A549 (cell line): ENCODE measurements at regions not wholly inside any gene's neighbourhood (a gene's known extent, or its start where the extent isn't known, plus 50 kb on each side); places are given as distances from the start of the nearest gene placed in this dataset.

Experiments used
- ATAC-seq, 2 experiments: fragments of 200-7000 bp in 1 of 2; fragments of >200 bp in 1 of 2; cut with Nextera tagmentation in 1 of 2; cut with Tn5 transposase in 1 of 2; 3 replicates each; pipeline versions ENCODE4 v1.8.0 to v1.9.1; 2018 to 2020; ENCODE audit warnings: mild to moderate bottlenecking in 1 of 2, moderate library complexity in 1 of 2
- CTCF ChIA-PET: fragments of 300-600 bp; sonication (Branson Sonifier 250); formaldehyde crosslinking; extraction: SDS; loops from one replicate; lab custom pipeline; 2021; ENCODE audit warnings: antibody characterized with exemption, inconsistent platforms; lab: Yijun Ruan, JAX
- POLR2A ChIA-PET: fragments of 350-600 bp; formaldehyde crosslinking; extraction: SDS; loops from one replicate; lab custom pipeline; 2021; ENCODE audit warnings: antibody characterized with exemption, inconsistent platforms; lab: Yijun Ruan, JAX
- DNase-seq, 2 experiments: peaks; one replicate each; pipeline versions ENCODE4 v3.0.0 to v3.0.0-alpha.2; 2011 to 2016; ENCODE audit warnings: low read depth in 1 of 2, low spot score in 1 of 2
- FAIRE-seq: peaks from 2 replicates; lab custom pipeline; 2011; peaks lifted over from hg19 to GRCh38; lab: Jason Lieb, UNC
- H3K27ac ChIP-seq, 2 experiments: fragments of >200 bp; sonication (Bioruptor Twin); formaldehyde crosslinking; 3 replicates each; pipeline ENCODE4 v1.5.1; 2016 to 2017
- H3K4me1 ChIP-seq: fragments of >200 bp; sonication (Bioruptor Twin); formaldehyde crosslinking; 3 replicates; pipeline ENCODE4 v1.6.1; 2016
- H3K4me2 ChIP-seq: fragments of >200 bp; sonication (Bioruptor Twin); formaldehyde crosslinking; 3 replicates; pipeline ENCODE4 v1.6.1; 2016
- H3K4me3 ChIP-seq: fragments of >200 bp; sonication (Bioruptor Twin); formaldehyde crosslinking; 3 replicates; pipeline ENCODE4 v1.5.1; 2016
- H3K9me3 ChIP-seq: fragments of >200 bp; sonication (Bioruptor Twin); formaldehyde crosslinking; 3 replicates; pipeline ENCODE4 v1.6.1; 2016
- BHLHE40 ChIP-seq: IDR thresholded peaks from 2 replicates; pipeline ENCODE4 v1.6.1; 2012; ENCODE audit warnings: low read depth, low read length, inconsistent platforms
- CEBPB ChIP-seq, 2 experiments: fragments of >200 bp in 1 of 2; sonication (Bioruptor Twin) in 1 of 2; formaldehyde crosslinking in 1 of 2; IDR thresholded peaks; 2 replicates each; pipeline ENCODE4 v1.6.1; 2012 to 2016
- CHD2 ChIP-seq: fragments of 150-350 bp; IDR thresholded peaks from 2 replicates; pipeline ENCODE4 v1.6.1; 2014; ENCODE audit warnings: low read length; ENCODE audit not compliant: partially characterized antibody
- EHF ChIP-seq: fragments of 250-450 bp; sonication (Bioruptor Pico); IDR thresholded peaks from 2 replicates; pipeline ENCODE4 v1.5.0; 2020; ENCODE audit warnings: mild to moderate bottlenecking
- ELK1 ChIP-seq: fragments of 150-350 bp; IDR thresholded peaks from 2 replicates; pipeline ENCODE4 v1.6.1; 2014; ENCODE audit warnings: low read depth, mild to moderate bottlenecking, low read length
- ESRRA ChIP-seq: fragments of 150-350 bp; IDR thresholded peaks from 2 replicates; pipeline ENCODE4 v1.6.1; 2014; ENCODE audit warnings: mild to moderate bottlenecking, low read length, borderline replicate concordance
- FOSL2 ChIP-seq, 2 experiments: fragments of 450-650 bp in 1 of 2; fragments of >200 bp in 1 of 2; sonication (Bioruptor Twin) in 1 of 2; formaldehyde crosslinking; IDR thresholded peaks; 2 replicates each; pipeline versions ENCODE4 v1.5.0 to v1.6.1; 2016 to 2020; ENCODE audit warnings: mild to moderate bottlenecking in 1 of 2, moderate library complexity in 1 of 2
- FOXS1 ChIP-seq: fragments of 250-450 bp; sonication (Bioruptor Pico); IDR thresholded peaks from 2 replicates; pipeline ENCODE4 v1.5.0; 2020; ENCODE audit warnings: mild to moderate bottlenecking, moderate library complexity
- HES2 ChIP-seq: fragments of >200 bp; sonication (Bioruptor Twin); formaldehyde crosslinking; IDR thresholded peaks from 2 replicates; pipeline ENCODE4 v1.6.1; 2016
- HMGXB4 ChIP-seq: fragments of 250-450 bp; sonication (Bioruptor Pico); IDR thresholded peaks from 2 replicates; pipeline ENCODE4 v1.5.0; 2021; ENCODE audit warnings: mild to moderate bottlenecking, moderate library complexity, borderline replicate concordance
- HOXA7 ChIP-seq: fragments of 250-450 bp; sonication (Bioruptor Pico); IDR thresholded peaks from 2 replicates; pipeline ENCODE4 v1.5.0; 2020; ENCODE audit warnings: mild to moderate bottlenecking, moderate library complexity
- MAX ChIP-seq: IDR thresholded peaks from 2 replicates; pipeline ENCODE4 v1.6.1; 2012
- MAZ ChIP-seq: fragments of 150-350 bp; IDR thresholded peaks from 2 replicates; pipeline ENCODE4 v1.6.1; 2014; ENCODE audit warnings: antibody characterized with exemption, low read depth, low read length, borderline replicate concordance
- POLR2A ChIP-seq: IDR thresholded peaks from 2 replicates; pipeline ENCODE4 v1.6.1; 2012; ENCODE audit warnings: mild to moderate bottlenecking, low read length
- POLR2AphosphoS2 ChIP-seq: conservative IDR thresholded peaks from 2 replicates; pipeline ENCODE4 v1.6.1; 2012; ENCODE audit warnings: low read length, improper control_type of control experiment, inconsistent platforms
- SMC3 ChIP-seq: fragments of >200 bp; sonication (Bioruptor Twin); formaldehyde crosslinking; IDR thresholded peaks from 3 replicates; pipeline ENCODE4 v1.6.1; 2018; ENCODE audit warnings: inconsistent platforms
- SREBF2 ChIP-seq: fragments of 450-650 bp; IDR thresholded peaks from 2 replicates; pipeline ENCODE4 v1.6.1; 2014; ENCODE audit warnings: mild to moderate bottlenecking, moderate library complexity
- USF2 ChIP-seq: fragments of 450-650 bp; IDR thresholded peaks from 2 replicates; pipeline ENCODE4 v1.6.1; 2014; ENCODE audit warnings: antibody characterized with exemption
- ZC3H11A ChIP-seq: fragments of 450-650 bp; IDR thresholded peaks from 2 replicates; pipeline ENCODE4 v1.6.1; 2014; ENCODE audit warnings: antibody characterized with exemption, mild to moderate bottlenecking
- ZSCAN20 ChIP-seq: fragments of 250-450 bp; sonication (Bioruptor Pico); IDR thresholded peaks from 2 replicates; pipeline ENCODE4 v1.8.0; 2022; ENCODE audit warnings: mild to moderate bottlenecking, moderate library complexity
- WGBS: methylation state at CpG from one replicate; pipeline ENCODE4 v1.1.6; 2017; ENCODE audit errors: missing lambda C conversion rate; 5-methylcytosine and 5-hydroxymethylcytosine counted together

GRCh38 chr12:58387199-58387598 lies 445.8 kb downstream of the ATP23 start (continued):
- TF ChIP-seq HES2 = no peak
- no peak for TF ChIP-seq FOXS1
- no peak for TF ChIP-seq MAX
- TF ChIP-seq HOXA7 (CRISPR knock-in tag) = no peak
- no peak for TF ChIP-seq CHD2

- no peak overlapping the region for H3K27ac ChIP-seq
- POLR2A ChIA-PET = no interaction called here
- no peak for TF ChIP-seq ESRRA
- TF ChIP-seq HMGXB4 (CRISPR knock-in tag) = no peak
- no peak for TF ChIP-seq FOSL2 (IDR thresholded peaks at IDR 0.05)
- TF ChIP-seq FOSL2 (CRISPR knock-in tag; IDR thresholded peaks at IDR 0.05) = no peak
- TF ChIP-seq POLR2A = no peak
- TF ChIP-seq SREBF2 = no peak
- no peaks in the 10 kb centered on the region for H3K9me3 ChIP-seq
- CTCF ChIA-PET = no interaction called here
- no peaks in the 10 kb centered on the region for H3K4me1 ChIP-seq
- FAIRE-seq (no peak), ATAC-seq (no peak), DNase-seq (no peak)
- WGBS = 55% methylated on average over 2 of the region's 2 CpGs
- no peak overlapping the region for H3K4me3 ChIP-seq
- H3K4me2 ChIP-seq = no peak overlapping the region
Observed at GRCh38 chr12:58388261-58388660, 446.9 kb downstream of the ATP23 start.

- Histone ChIP-seq H3K27ac (no peak overlapping the region), H3K9me3 (no peaks in the 10 kb centered on the region), H3K4me3 (no peak overlapping the region), H3K4me1 (no peaks in the 10 kb centered on the region), H3K4me2 (no peak overlapping the region)
- WGBS = 44% methylated on average over 3 of the region's 3 CpGs
- no peak for TF ChIP-seq EHF (CRISPR knock-in tag)
- TF ChIP-seq FOSL2 (IDR thresholded peaks at IDR 0.05) = no peak
- TF ChIP-seq FOSL2 (CRISPR knock-in tag; IDR thresholded peaks at IDR 0.05) = 0 out of 2 replicates have a peak, but pooled peaks have one; percentile 15
- no peak for TF ChIP-seq ZC3H11A
- no peak for TF ChIP-seq ELK1
- POLR2A ChIA-PET = interaction anchor here (0.7 kb wide), 1 partner anchor 244 kb away, joined by 4 read pairs; no protein-coding TSS in a partner anchor
- DNase-seq (no peak), ATAC-seq (0 out of 6 replicates have a peak, but pooled peaks of 1 of the 2 experiments have one; percentile 47), FAIRE-seq (no peak)
- CTCF ChIA-PET = interaction anchor here (0.6 kb wide), 1 partner anchor 677 kb away, joined by 4 read pairs; no protein-coding TSS in a partner anchor
Observed at GRCh38 chr12:58393152-58393551, 451.8 kb downstream of the ATP23 start.

GRCh38 chr12:58395056-58395455 lies 453.7 kb downstream of the ATP23 start:
- Histone ChIP-seq H3K4me1 (no peaks in the 10 kb centered on the region), H3K27ac (no peak overlapping the region), H3K4me2 (no peak overlapping the region), H3K4me3 (no peak overlapping the region), H3K9me3 (no peaks in the 10 kb centered on the region)
- no peak for TF ChIP-seq HES2
- ChIA-PET CTCF (interaction anchor here (0.7 to 2.1 kb wide), 4 partner anchors 13 to 63 kb away, joined by 3 to 6 read pairs (median 4); no protein-coding TSS in a partner anchor), POLR2A (no interaction called here)
- ATAC-seq = no peak
- no peak for DNase-seq
- WGBS = 58% methylated on average over 3 of the region's 3 CpGs
- FAIRE-seq = no peak

GRCh38 chr12:58395470-58395869 lies 454.1 kb downstream of the ATP23 start:
- CTCF ChIA-PET = interaction anchor here (1.2 to 2.1 kb wide), 3 partner anchors 30 to 145 kb away, joined by 4 to 6 read pairs (median 4); no protein-coding TSS in a partner anchor
- Histone ChIP-seq H3K4me2 (no peak overlapping the region), H3K4me1 (no peaks in the 10 kb centered on the region), H3K27ac (no peak overlapping the region), H3K4me3 (no peak overlapping the region), H3K9me3 (no peaks in the 10 kb centered on the region)
- ATAC-seq (no peak), DNase-seq (no peak), FAIRE-seq (no peak)
- POLR2A ChIA-PET = no interaction called here
- TF ChIP-seq BHLHE40 (no peak), CEBPB (IDR thresholded peaks at IDR 0.05) (no peak), ZSCAN20 (CRISPR knock-in tag) (no peak), SREBF2 (no peak), USF2 (no peak), SMC3 (no peak), POLR2AphosphoS2 (no peak), POLR2A (no peak), ELK1 (no peak), MAZ (no peak)
